Hematopoietic multipotent progenitor cell treated with erythropoietin and hydrocortisone succinate and interleukin-3 and kit ligand, for 4 days (in vitro differentiated cells): ENCODE measurements at regions not wholly inside any gene's neighbourhood (a gene's known extent, or its start where the extent isn't known, plus 50 kb on each side); places are given as distances from the start of the nearest gene placed in this dataset.

Experiments
- DNase-seq: peaks from one replicate; pipeline ENCODE4 v3.0.0-alpha.2; 2015

GRCh38 chrX:22666441-22666840, 333.3 kb upstream of the DDX53 start:
- DNase-seq = peak; percentile 73

- no peak for DNase-seq
Measured at GRCh38 chrX:22674932-22675331, 324.8 kb upstream of the DDX53 start.

- peak; percentile 35 for DNase-seq
Measured at GRCh38 chrX:22686138-22686541, 313.6 kb upstream of the DDX53 start.

GRCh38 chrX:22689290-22689689, 310.5 kb upstream of the DDX53 start:
- DNase-seq = no peak

GRCh38 chrX:22690116-22690515, 309.6 kb upstream of the DDX53 start:
- no peak for DNase-seq

GRCh38 chrX:22691966-22692565, 307.7 kb upstream of the DDX53 start:
- no peak for DNase-seq

GRCh38 chrX:22698151-22698550, 301.6 kb upstream of the DDX53 start:
- no peak for DNase-seq

GRCh38 chrX:22699581-22700091, 300.1 kb upstream of the DDX53 start:
- DNase-seq = peak; percentile 24

- DNase-seq = no peak
Measured at GRCh38 chrX:22712942-22713341, 286.8 kb upstream of the DDX53 start.

GRCh38 chrX:22730542-22730941, 269.2 kb upstream of the DDX53 start:
- no peak for DNase-seq

DNA sequence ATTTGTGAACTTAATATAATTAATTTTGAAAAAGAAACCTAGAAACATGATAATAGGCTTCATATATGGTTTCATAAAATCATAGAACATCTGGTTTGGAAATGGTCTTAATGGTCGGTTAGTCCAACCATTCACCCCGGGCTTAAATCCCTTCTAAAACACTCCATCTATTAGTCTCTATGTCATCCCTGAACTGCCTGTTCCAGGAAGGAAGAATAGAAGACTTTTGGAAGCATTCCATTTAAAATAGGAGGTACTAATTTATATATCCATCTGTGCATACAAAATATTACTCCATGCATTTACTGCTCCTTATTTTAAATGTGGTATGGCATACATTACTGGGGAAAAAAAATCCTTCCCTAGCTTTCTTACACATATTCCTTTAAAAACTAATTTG, 262.2 kb upstream of the DDX53 start:
- DNase-seq = no peak

GRCh38 chrX:22739276-22739675, 260.5 kb upstream of the DDX53 start:
- DNase-seq = no peak

GRCh38 chrX:22740836-22741235, 258.9 kb upstream of the DDX53 start:
- no peak for DNase-seq

DNA sequence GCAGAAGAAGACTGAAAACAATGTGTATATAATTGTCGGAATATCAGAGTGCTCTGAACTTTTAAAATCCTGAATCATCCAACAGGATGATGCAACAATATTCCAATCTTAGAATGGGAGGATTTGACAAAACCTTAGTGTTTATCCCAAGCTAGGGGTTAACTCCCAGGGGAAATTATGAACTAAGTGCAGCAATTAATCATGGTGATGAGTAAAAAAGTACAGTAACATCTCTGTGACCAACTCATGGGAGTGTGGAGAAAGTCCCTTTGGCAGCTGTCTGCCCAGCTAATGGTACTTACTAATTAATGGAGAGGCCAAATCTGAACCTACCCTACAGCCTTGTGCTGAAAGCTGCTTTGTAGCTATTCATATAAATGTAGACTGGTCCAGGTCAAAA, 257.6 kb upstream of the DDX53 start:
- DNase-seq = no peak

DNA sequence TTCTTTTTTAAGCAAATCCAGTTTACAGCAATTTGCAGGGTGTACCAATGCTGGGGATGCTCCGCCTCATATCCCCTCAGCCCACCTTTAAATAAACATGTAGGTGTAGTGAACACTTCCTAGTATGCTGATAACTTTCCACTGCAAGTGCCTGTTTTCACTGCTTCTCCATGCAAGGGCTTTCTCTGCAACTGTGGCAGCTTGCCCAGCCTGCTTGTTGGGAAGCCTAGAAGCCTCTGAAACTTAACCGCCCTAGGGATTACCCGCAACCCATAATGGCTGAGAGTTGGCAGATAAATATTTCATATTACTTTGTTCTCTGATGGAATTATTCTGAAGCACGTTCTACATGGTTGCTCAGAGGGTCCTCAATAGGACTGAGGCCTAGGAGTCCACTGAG, 253.7 kb upstream of the DDX53 start:
- DNase-seq = no peak

DNA sequence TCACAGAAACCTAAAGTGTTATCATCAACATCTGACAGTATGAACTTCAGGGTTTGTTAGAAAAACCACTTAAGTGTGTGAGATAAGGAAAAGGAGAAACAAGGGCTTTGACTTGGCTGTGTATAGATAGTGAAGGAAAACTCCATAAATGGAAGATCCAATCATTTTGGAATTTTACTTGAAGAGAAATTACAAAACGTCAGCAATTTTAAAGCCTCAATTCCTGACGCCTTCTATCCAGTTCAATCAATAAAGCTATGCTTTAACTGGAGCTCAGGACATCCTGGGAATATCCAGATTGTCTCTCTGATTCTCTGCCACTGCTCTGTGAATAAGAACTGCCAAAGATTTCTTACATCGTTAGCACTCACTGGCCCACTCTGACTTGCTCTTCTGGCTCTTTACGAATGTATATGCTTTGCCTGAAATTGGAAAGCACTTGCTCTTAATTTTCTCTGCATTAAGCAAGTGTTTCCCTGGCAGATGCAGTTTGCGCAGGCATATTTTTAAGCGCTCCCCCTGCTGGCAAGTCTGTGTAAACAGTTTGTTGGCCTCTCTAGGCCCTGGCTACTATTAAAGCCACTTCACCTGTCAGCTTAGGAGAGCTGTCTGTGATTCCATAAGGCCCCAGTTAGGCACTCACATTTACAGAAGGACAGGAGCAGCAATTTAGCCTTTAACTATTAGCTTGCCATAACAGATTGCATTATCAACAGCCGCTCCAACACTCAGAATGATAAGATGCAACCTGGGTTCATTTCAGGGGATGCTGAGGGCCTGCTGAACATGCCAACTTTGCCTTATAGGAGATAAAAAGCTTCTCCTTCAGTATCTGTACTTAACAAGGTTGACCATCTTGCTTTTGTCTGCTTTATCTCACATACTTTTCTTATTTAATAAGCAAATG, 251.4 kb upstream of the DDX53 start:
- peak; percentile 68 for DNase-seq

DNA sequence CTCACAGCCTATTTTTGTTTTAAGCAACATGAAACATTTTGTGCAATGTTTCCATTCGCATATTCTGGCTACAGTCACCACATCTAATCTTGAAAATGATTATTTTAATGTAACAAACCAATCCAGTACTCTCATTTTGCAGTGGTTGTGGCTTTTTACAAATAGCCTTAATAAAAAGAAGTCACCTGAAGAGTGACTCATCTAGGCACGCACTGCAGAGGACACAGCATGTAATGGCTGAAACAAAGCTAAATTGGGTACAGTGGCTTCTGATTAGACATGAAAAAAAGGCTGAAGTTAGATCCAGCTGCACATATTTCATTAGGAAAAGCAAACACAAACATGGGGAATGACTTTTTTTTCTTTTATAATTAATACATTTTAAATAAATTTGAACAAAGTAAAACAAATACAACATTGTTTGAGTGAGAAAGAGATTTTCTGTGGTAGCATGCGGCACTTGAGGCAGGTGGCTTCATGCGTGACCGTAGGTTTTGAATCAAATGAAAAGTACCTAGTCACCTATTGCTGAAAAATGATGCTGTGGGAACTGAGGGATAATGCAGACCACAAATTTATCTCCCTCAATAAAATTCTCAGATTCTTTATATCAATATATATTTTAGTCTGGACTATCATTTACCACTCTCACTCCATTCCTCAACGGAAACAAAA, 240.8 kb upstream of the DDX53 start:
- DNase-seq = no peak

GRCh38 chrX:22760513-22761057, 239.2 kb upstream of the DDX53 start:
- no peak for DNase-seq

- DNase-seq = no peak
Measured at GRCh38 chrX:22788221-22788620, 211.5 kb upstream of the DDX53 start.

GRCh38 chrX:22795671-22796070, 204.1 kb upstream of the DDX53 start:
- no peak for DNase-seq

GRCh38 chrX:22800360-22800759, 199.4 kb upstream of the DDX53 start:
- DNase-seq = peak; percentile 81

GRCh38 chrX:22800806-22801205, 199.0 kb upstream of the DDX53 start:
- DNase-seq = no peak

DNA sequence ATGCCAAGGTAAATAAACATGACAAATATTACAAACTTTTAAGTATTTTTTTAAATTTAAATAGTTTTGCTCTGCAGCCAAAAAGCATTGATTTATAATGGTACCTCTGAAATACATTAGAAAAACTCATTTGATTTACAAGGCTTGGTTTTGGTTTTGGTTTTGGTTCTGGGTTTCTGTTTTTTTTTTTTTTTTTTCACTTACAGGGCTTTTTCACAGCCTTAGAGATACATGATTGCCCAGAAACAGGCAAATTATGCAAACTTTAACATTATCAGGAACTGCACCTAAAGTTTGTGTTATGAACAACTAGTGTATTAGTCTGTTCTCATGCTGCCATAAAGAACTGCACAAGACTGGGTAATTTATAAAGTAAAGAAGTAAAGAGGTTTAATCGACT, 196.4 kb upstream of the DDX53 start:
- DNase-seq = no peak
